NCI-H2029 treated with DMSO at 0.1 percent for 48 hours (cell line): ENCODE measurements at regions not wholly inside any gene's neighbourhood (a gene's known extent, or its start where the extent isn't known, plus 50 kb on each side); places are given as distances from the start of the nearest gene placed in this dataset.

Source experiments
- DNase-seq: peaks from one replicate; lab custom pipeline; 2025; lab: John Stamatoyannopoulos, UW

DNA sequence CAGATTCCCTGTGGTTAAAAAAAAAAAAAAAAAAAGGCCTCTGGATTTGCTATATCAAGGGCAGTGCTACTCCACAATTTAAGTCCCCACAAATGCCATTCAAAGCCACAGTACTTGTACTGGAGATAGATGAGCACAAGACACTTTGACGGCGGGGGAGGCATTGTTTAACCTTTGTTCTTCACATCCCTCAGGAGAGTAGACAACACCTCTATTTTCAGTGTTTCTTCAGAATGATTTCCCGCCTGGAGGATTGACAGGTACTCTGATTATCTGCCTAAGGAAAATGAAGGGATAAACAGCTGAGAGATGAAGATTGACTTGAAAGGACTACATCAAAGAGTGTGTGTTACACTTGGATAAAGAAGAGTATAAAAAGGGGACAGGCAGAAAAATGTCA lies 58.7 kb downstream of the OTOL1 start:
- DNase-seq: no peak

DNA sequence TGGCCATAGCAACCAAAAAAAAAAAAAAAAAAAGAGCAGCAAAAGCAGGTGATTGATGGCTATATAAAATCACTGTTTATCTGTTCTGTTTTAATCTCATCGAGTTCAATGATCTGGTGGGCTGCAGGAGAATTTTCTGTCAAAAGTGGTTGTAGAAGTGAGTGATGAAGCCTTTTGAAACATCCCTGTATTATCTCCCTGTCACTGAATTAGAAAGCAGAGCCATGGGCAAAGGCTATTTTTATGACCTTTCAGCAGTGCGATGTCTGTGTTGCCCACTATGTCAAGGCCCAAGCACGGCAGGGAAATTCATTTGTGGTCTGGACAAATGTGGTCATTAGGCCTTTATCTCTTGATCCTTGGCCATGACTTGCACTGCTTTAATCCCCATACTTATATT lies 59.9 kb downstream of the OTOL1 start:
- no peak for DNase-seq

DNA sequence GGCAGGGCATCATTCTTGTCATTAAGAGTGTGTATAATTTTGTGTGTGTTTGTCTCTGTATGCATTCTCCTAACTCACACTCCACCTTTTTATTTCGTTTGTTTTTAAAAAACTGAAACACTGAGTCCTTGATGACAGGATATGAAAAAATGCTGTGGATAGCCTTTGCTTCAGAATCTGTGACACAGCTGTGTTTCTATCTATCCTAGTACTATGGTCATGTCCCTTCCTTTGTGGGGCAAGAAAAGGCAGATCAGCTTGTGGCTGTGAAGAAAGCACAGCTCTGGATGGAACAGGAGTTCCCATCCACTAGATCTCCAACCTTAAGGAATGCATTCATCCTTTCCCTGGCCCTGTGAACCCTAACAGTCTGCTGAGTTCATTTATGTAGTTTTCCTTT lies 60.3 kb downstream of the OTOL1 start:
- no peak for DNase-seq

DNA sequence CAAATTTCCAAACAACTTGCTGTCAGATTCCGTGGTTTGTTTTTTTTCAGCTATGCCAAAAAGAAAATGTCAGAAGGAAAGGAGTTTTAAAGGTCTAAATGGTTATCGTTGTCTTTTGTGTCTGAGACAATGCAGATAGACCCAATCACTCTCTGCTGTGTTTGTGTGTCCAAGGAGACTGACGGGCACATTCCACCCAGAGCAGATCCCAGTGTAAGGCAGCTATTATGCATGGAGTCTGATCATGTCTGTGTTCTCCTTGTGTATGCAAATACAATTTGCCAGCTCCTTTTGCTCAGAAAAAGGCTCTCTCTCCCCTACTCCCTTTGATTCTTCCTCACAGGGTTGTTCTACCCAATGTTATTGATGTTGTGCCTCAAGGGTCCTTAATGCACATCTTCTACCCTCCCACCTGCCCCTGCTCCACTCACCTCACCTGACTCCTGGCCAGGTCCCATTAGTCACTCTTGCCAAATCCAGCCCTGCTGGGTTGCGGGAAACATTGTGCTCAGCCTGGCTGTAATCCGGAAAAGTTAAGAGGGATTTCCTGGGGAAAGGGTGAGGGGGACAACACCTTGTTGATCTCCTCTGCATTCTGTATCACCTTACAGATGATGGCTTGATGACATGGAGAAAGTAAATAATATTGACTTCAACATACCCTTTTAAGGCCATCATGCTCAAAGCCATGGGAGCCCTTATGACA lies 61.0 kb downstream of the OTOL1 start:
- peak; percentile 24 for DNase-seq

DNA sequence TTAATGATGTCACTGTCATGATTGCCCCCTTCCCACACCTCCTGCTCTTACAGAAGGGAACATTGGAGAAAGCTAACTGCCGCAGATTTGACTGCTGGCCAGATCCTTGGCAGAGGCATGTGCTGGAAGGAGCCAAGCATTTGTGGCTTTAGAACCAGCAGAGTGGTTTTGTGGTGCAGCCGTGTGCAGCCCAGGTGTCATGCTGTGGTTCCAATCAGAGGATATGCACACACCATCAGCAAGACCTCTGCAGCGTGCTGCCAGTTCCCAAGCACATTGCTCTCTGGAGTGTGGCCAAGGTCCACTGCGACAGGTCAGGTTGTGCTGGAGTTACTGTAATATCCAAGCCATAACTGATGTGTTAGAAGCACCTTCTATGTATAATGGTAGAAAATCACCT lies 61.6 kb downstream of the OTOL1 start:
- DNase-seq: peak; percentile 24

DNA sequence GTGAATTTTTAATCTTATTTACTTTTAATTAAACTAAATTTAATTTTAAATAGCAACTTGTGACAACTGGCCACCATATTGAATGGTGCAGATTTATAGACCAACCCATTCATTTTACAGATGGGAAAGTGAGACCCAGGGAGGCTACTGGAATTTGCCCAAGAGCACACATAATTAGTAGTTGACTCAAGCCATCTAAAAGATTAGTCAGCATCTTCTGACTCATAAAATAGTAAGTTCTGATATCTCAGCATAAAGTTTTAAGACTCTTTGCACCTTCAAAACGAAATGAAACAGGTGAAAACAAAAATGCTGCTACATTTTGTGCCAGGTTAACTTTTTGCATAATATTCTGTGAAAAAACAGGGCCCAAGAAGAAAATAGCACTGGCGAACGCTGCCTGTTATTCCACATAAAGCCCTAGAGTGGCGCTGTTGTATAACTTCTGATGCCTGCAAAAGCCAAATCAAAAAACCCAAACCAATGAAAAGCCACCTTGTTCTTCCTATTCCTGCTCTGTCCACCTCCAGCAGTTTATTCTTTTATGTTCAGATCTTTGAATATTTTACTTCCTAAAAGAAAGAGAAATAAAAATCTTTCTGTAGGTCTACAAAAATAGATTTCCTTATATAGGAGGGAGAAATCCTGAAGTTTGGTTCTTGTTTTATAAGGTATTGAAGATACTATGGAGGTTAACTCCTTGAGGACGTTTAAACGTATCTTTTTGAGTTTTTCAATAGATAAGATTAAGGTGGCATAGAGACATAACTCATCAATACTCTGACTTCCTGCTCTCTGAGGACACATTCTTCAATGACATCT lies 62.8 kb downstream of the OTOL1 start:
- DNase-seq: peak; percentile 24

DNA sequence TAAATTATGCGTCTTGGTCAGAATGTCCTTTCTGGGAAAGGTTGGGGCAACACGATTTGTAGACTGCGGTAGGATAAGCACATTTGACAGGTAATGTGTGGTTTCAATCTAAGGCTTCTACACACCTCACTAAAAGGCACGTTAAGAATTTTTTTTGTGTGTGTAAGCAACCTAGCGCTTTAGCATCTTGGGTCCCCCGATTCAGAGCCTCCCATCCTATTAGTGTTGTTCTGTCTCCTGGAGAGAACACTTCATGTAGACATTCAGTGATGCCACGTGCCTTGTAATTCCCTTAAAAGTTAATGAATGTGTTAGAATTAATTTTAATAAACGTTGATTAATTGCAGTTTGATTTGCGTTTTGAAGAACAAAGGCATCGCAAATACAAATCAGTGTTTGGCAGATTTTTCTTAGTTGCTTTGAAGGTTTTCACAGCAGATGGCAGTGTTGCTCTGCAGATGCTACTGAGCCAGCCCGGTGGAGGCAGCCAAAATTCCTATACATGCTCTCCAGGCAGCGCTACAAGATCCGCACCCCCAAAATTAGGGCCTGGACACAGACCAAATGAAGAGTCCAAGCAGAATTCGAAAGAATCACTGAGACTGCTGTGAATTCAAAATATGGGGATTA lies 63.5 kb downstream of the OTOL1 start:
- peak; percentile 2 for DNase-seq

DNA sequence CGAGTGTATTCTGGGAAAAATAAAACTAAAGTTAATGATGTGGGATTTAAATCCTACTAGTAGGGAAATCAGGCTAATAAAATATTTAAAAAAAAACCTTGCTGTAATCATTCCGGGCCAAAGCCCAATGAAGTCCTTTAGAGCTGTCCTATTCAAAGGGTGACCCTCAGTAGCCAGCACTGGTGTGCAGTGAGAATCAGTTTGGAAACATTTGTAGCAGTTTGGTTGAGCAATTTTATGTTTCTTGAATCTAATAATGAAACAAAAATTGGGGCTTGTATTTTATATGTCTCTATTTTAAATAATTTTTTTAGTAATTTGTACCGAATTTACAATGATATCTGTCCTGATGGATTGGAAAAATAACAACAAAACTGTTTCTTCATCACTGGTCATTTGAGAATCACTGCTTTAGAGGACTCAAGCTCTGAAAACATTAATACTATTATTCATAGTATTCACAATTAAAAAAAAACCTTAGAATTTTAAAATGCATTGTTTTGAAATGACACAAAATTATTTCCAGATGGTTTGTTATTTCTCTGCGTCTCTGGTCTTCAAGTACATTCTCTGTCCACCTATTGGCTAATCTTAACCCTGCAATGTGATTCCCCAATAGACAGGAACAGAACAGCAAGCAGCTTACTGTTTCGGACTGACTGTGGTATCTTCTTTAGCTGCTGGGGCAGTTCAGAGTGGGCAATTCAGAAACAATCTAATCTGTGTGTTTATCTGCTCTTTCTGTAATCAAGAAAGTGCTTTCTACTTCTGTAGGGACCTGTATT lies 71.2 kb downstream of the OTOL1 start:
- DNase-seq: no peak

DNA sequence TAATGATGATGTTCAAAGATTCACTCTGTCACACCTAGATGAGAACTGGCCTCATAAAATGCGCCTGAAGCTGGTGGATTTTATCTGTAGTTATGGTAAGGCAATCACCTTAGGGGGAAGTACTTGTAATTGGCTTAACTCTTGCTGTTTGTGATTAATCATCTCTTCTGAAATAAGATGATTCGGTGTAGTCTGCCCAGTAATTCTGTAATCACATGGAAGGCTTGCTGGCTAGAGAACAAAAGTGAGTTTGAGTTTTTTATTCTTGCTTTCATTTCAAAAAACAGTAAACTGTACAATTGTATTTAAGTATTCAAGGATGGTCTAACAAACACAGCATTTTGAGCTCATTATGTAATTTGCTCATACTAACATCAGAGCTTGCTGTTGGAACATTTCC lies 72.1 kb downstream of the OTOL1 start:
- no peak for DNase-seq

DNA sequence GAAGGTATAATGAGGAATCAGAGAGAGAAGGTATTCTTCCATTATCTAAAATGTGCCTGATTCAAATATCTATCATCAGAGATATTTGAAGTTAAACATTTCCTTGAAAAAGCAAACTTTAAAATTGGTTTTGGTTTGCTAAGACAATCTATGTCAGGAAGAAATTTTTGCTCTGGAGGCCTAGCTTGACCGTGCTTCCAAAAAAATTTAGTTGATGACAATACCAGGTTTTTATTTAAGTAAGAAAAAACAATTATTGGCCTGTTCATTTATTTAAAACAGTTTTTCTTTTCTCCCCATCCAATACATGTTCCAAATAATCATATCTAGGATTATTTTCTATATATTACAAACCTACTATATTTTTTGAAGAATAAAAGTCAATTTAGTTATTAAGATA lies 75.3 kb downstream of the OTOL1 start:
- DNase-seq: no peak

DNA sequence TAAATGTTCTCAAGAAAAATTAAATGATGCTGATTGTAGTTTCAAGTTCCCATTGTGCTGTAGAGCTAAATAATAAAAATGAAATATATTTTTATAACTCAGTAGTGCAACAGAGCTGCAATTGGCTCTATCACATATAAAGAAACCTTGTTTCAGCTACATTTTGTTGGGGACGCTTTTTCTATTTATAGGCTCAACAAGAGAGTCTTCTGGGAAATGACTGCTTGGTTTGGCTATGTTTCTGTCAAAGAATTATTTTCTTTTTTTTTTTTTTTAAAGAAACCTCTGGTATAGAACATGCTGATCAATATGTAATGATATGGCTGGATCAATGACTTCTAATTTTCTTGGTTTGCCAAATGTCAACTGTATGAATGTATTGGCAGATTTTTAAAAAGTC lies 76.5 kb downstream of the OTOL1 start:
- DNase-seq: no peak

DNA sequence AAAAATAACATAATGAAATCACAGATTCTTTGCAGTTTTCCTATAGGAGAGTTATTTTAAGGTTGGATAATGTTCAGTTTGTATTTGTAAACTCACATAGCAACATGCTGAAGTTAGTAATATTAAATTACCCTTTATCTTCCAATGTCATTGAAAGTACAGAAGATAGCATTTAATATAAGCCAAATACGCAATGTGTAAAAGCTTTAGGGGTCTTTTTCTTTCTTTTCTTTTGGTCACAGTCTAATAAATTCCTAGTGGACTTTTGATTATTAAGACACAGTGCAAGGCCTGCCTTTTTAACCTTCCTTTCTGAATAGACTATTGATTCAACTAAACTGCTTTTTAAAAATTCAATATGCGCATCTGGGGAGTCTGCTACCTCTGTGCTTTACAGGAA lies 79.3 kb downstream of the OTOL1 start:
- no peak for DNase-seq

DNA sequence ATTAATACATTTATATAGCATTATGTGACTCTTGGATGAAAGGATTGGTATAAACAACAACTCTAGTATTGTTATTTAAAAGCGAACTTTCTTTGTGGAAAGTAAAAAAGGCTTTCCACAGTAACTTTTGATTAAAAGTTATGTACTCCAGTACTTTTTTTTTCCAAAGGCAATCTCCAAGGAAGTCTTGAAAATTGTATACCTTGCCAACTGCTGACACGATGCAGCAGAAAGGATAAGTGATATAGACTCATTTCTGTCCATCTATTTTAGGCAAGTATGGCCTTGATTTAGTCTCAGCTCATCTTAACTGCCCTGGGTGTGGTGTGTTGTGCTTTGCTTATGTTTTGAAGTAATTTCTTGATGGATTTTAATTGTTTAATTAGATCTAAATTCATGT lies 79.7 kb downstream of the OTOL1 start:
- DNase-seq: no peak

DNA sequence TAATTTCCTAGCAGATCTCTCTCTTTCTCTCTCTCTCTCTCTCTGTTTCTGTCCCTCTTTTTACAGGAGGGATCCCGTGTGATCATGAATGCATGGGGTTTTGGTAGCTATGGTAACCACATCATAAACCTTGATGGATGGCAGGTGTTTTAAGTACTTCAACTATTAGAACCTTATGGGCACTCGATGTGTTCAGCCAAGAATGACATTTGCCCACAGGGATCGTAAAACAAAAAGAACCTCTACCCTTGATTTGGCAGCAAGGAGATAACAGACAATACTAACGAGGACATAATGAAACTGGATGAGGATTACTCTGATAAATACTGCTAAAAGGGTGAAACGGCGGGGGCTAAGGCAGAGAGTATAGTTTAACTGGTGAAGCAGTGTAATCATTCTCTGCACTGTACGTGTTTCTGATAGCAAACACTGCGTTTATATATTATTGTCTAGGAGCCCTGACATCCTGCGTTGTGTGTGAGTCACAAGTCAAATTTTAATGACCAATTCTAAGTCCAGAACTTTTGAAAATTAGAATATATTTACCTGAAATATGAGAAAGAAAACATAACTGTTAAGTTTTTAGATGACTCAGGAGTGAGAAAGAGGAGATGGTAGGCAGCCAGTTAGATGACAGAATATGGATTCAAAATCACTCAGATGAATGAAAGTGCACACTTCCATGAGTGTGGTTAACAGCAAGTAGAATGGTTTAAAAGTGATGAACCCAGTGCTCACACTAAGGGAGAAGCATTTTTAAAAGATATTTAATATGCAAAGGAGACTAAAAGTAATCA lies 80.3 kb downstream of the OTOL1 start:
- no peak for DNase-seq

DNA sequence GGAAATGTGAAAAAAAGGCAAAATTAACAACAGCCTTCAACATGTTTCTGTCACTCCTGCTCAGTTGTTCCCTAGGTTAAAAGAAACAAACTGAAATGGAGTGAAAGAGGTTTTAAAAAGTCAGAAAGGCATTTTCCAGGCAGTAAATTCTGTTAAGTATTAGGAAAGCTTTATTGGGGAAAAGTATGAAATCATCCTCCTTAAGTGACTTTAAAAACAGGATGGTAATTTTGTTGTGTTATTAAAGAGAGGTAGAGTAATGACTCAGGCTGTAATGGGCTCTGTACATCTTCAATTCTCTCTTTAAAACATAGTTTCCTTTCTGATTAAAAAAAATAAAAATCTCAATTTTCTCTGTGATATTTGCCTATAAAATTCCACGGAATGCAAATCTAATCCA lies 81.1 kb downstream of the OTOL1 start:
- DNase-seq: no peak

DNA sequence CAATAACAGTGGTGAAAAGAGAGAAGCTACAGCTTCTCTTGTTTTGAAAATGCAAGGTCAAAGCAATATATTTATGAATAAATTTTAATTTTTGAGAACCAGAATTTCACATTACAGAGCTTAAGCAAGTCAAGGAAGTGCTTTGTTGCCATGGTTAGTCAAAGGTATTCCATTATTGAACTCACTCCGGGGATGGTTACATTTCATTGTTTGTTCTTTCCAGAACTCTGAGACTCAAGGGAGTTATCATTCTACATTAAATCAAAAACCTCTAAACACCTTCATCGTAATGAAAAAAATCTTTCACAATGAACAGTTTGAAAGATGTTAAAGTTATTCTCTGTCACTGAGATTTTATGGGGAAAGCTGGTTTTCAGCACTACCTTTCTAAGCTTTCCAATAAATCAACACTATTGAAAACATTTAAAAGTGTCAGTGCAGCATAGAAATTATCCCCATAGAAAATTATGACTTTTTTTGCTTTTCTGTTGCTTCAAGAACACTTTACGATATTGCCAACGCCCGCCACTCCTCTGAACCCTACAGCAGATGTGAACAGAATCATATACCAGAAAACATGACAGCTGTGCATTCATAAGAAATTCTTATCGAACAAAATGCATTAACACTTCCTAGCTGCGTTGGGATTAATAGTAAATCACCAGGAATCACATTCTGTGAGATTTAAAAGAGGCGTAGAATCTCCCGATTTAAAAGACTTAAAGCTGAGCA lies 83.0 kb downstream of the OTOL1 start:
- DNase-seq: no peak

DNA sequence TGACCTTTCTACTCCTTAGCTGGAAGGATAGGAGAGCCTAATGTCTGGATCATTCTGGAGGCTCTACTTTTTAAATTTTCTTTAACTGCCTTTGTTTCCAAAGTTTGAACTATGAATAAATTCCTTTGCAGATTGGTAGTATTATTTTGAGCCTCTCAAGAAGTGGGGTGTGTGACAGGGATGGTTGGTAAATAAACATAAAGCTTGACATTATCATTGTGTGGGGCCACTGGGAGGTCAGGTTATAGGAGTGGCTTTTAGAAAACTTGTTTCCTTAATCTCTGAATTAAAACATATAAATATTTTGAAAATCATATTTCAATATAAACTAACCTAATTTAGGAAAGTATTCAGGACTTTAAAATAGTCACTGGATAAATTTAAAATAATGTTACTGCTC lies 89.3 kb downstream of the OTOL1 start:
- DNase-seq: no peak

DNA sequence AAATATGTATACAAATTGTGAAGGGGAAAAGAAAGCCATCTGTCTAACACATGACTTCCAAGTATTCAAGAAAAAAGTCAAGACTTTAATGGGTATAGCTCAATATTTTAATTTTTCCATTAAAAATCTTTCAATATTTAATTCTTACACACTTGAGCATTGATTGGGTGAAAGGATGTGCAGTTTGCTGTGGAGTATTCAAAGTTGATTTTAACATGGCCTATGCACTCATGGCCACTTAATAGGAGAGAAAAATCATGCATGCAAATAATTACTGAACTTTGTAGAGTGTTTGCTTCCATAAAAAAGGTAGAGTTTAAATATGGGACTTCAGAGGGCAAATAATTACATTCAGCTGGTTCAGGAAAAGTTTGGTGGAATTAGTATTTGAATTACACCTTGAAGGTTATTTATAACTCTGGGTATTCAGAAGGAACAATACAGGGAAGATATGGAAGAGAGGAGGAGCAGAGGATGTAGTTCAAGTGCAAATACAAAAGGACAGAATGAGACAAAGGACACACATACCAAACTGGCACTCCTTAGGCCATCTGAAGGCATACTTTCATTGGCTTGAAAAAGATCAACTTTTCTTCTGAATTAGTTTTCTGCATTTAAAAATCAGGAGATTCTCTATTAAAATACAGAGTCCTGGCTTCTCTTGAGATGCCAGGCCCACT lies 90.1 kb downstream of the OTOL1 start:
- no peak for DNase-seq

DNA sequence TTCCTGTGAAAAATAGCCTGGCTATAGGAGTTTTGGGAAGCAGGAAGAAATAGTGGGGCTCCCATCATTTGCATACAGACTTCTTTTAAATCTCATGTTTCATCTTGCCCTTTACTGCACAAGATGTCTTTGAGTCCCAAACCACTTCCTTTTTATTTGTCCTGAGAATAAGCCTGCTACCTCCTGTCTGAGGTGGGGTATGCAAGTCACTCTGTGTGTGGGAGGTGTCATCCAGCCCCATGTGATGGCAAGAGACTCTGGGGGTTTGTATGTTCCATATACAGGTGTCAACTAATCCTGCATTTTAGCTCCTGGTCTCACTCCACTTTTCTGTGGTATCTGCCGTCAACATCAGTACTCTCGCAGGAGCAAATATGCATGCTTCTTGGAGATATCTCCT lies 102.0 kb downstream of the OTOL1 start:
- no peak for DNase-seq

DNA sequence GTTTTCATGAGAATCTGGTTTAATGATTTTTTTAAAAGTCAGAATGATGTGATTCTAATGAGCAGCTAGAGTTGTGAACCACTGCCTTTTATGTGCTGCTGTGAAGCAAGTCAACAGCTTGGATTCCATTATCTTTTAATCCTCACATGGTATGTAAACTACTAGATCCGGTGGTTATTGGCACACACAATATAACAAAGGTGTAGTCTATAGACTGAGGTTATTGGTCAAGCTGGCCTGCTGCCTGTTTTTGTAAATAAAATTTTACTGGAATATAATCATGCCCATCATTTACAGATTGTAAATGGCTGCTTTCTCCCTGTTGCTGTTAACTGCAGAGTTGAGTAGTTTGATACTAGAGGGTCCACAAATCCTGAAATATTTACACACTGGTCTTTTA lies 103.1 kb downstream of the OTOL1 start:
- no peak for DNase-seq
